MCF 10A (cell line): ENCODE measurements at regions not wholly inside any gene's neighbourhood (a gene's known extent, or its start where the extent isn't known, plus 50 kb on each side); places are given as distances from the start of the nearest gene placed in this dataset.

Experiments
- BruUV-seq: library from RNA; stranded (reverse); fragments of 400-500 nt; replicated peaks from 2 replicates; lab custom pipeline; 2021; lab: Mats Ljungman, UMichigan
- CTCF ChIA-PET: fragments of 300-600 bp; sonication (Branson Sonifier 250); formaldehyde crosslinking; extraction: SDS; loops from one replicate; lab custom pipeline; 2021; ENCODE audit warnings: antibody characterized with exemption, inconsistent platforms; lab: Yijun Ruan, JAX
- POLR2A ChIA-PET: fragments of 300-600, 350-650 bp; sonication (Branson Sonifier 250); formaldehyde crosslinking; extraction: SDS; loops from one replicate; lab custom pipeline; 2020; ENCODE audit warnings: antibody characterized with exemption, inconsistent platforms; lab: Yijun Ruan, JAX
- DNase-seq: peaks from one replicate; pipeline ENCODE4 v3.0.0-alpha.2; 2018; ENCODE audit not compliant: unreplicated experiment
- H3K27ac Mint-ChIP-seq: one replicate; pipeline ENCODE4 v1.8.0; 2022; ENCODE audit warnings: mild to moderate bottlenecking, low read depth, mixed read lengths; ENCODE audit not compliant: unreplicated experiment
- H3K27me3 Mint-ChIP-seq: one replicate; pipeline ENCODE4 v1.8.0; 2022; ENCODE audit warnings: mixed read lengths; ENCODE audit not compliant: insufficient read depth, unreplicated experiment
- H3K36me3 Mint-ChIP-seq: one replicate; pipeline ENCODE4 v1.8.0; 2022; ENCODE audit warnings: mild to moderate bottlenecking, moderate library complexity, mixed read lengths; ENCODE audit not compliant: insufficient read depth, unreplicated experiment
- H3K4me1 Mint-ChIP-seq: one replicate; pipeline ENCODE4 v1.8.0; 2022; ENCODE audit warnings: mixed read lengths; ENCODE audit not compliant: insufficient read depth, unreplicated experiment
- H3K4me3 Mint-ChIP-seq: one replicate; pipeline ENCODE4 v1.8.0; 2022; ENCODE audit warnings: mild to moderate bottlenecking, moderate library complexity, mixed read lengths; ENCODE audit not compliant: unreplicated experiment
- H3K9me3 Mint-ChIP-seq: one replicate; pipeline ENCODE4 v1.8.0; 2022; ENCODE audit warnings: mixed read lengths; ENCODE audit not compliant: unreplicated experiment
- intact Hi-C: fragments of 100-400 bp; cut with micrococcal nuclease; formaldehyde crosslinking; loops from 2 replicates; pipeline ENCODE4 v1.14.1; 2022
- TF ChIP-seq, protein P1 (sequence below): fragments of 200-600 bp; IDR thresholded peaks from one replicate; pipeline ENCODE4 v1.8.0; 2022; ENCODE audit warnings: antibody characterized with exemption, mild to moderate bottlenecking; ENCODE audit not compliant: unreplicated experiment

DNA sequence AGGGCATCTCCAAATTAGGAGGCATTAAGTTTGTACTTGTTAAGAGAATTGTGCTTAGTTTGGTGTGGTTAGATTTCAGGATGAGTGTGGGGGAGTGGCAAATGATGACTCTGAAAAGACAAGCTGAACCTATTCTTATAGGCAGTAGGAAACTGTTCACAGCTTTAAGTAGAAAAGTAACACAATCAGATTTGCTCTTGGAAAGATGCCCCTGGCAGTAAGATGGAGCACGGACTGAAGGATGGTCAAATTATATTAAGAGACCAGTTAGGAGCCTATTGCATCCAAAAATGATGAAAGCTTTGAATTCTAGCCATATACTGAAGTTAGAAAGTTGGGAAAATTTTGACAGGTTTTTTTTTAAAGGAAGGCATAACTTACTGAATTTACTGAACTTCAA lies 254.2 kb upstream of the MEF2C start:
- Mint-ChIP-seq H3K4me1 (no peaks in the 10 kb centered on the region), H3K36me3 (no peaks in the 10 kb centered on the region), H3K27me3 (peaks cover 35% of the 10 kb centered on the region), H3K27ac (no peak overlapping the region), H3K9me3 (peaks cover 7% of the 10 kb centered on the region), H3K4me3 (no peak overlapping the region)
- ChIA-PET POLR2A (no interaction called here), CTCF (no interaction called here)
- intact Hi-C loops: no loop called here
- no peak for DNase-seq
- no TSS peak for BruUV-seq
- TF ChIP-seq, protein P1, sequence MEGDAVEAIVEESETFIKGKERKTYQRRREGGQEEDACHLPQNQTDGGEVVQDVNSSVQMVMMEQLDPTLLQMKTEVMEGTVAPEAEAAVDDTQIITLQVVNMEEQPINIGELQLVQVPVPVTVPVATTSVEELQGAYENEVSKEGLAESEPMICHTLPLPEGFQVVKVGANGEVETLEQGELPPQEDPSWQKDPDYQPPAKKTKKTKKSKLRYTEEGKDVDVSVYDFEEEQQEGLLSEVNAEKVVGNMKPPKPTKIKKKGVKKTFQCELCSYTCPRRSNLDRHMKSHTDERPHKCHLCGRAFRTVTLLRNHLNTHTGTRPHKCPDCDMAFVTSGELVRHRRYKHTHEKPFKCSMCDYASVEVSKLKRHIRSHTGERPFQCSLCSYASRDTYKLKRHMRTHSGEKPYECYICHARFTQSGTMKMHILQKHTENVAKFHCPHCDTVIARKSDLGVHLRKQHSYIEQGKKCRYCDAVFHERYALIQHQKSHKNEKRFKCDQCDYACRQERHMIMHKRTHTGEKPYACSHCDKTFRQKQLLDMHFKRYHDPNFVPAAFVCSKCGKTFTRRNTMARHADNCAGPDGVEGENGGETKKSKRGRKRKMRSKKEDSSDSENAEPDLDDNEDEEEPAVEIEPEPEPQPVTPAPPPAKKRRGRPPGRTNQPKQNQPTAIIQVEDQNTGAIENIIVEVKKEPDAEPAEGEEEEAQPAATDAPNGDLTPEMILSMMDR: no peak

DNA sequence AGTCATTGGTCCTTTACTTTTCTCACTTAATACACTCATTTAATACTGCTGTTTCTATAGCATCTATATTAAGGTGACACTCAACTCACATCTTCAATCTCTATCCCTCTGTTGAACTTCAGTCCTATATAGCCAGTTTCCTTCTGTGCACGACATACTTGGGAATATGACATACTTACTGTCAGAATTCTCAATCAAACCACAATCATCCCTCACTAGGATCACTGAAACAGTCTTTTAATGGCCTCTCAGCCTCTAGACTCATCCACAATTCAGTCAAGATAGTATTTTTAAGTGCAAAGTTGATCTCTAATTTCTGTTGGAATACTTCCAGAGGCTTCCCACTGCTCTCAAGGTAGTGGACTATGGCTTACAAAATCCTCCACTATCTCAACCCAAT lies 251.0 kb upstream of the MEF2C start:
- ChIA-PET CTCF (no interaction called here), POLR2A (no interaction called here)
- no peak overlapping the region for H3K4me3 Mint-ChIP-seq
- no peak overlapping the region for H3K27ac Mint-ChIP-seq
- H3K36me3 Mint-ChIP-seq: no peaks in the 10 kb centered on the region
- H3K27me3 Mint-ChIP-seq: peaks cover 9% of the 10 kb centered on the region
- TF ChIP-seq, protein P1: no peak
- no peaks in the 10 kb centered on the region for H3K4me1 Mint-ChIP-seq
- DNase-seq: no peak
- H3K9me3 Mint-ChIP-seq: no peaks in the 10 kb centered on the region
- intact Hi-C loops: no loop called here
- BruUV-seq: no TSS peak

DNA sequence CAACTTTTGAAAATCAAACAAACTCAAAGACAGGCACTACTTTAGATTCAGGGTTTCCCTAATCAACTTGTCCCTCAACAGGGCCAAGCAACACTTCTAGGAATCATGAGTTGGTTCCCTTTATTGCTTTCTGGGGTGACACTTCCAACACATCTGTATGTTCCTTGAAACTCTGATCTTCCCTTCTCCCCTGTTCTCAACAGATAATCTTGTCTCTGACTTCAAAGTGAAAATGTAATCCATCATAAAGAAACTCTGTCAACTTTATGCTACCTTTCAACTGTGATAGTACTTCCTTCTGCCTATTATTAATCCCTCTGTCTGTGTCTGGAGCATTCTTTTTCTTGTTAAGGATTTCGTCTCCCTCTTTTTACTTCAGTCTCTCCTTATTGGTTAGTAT lies 250.1 kb upstream of the MEF2C start:
- POLR2A ChIA-PET: no interaction called here
- Mint-ChIP-seq H3K36me3 (no peaks in the 10 kb centered on the region), H3K9me3 (no peaks in the 10 kb centered on the region), H3K4me3 (no peak overlapping the region), H3K27me3 (peaks cover 9% of the 10 kb centered on the region), H3K27ac (no peak overlapping the region), H3K4me1 (no peaks in the 10 kb centered on the region)
- TF ChIP-seq, protein P1: no peak
- DNase-seq: no peak
- CTCF ChIA-PET: no interaction called here
- no TSS peak for BruUV-seq
- intact Hi-C loops: no loop called here

DNA sequence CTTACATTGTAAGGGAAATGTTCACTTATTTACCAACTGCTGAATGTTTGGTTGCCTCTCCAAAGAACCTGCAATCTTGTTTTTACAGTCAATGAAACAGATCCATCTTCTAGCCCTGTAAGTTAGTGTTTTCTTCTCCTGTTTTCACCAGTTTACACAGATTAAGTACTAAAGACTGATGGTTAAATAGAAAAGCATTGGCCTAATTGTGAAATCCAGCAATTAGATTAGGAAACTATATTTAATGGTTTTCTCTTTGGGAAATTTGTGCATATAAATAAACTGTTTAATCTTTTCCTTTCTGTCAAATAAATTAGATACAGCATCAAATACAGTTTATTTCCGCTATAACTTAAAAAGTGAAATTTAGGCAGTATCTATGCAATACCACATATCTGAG lies 247.9 kb upstream of the MEF2C start:
- Mint-ChIP-seq H3K4me3 (no peak overlapping the region), H3K36me3 (no peaks in the 10 kb centered on the region), H3K27me3 (no peaks in the 10 kb centered on the region), H3K27ac (no peak overlapping the region), H3K9me3 (no peaks in the 10 kb centered on the region), H3K4me1 (no peaks in the 10 kb centered on the region)
- DNase-seq: no peak
- TF ChIP-seq, protein P1: no peak
- no TSS peak for BruUV-seq
- ChIA-PET CTCF (no interaction called here), POLR2A (no interaction called here)
- intact Hi-C loops: no loop called here
